Aorta (tissue), 5 donors: ENCODE measurements at regions not wholly inside any gene's neighbourhood (a gene's known extent, or its start where the extent isn't known, plus 50 kb on each side); places are given as distances from the start of the nearest gene placed in this dataset.
A peak's percentile ranks its signal among the peaks of the same experiment; 100 is the strongest.
"Not testable (repeated sequence)": the region's sequence is repeated elsewhere in the genome, so short reads cannot be mapped to it uniquely, and the experiment has no call there.

Source experiments
- ATAC-seq: fragments of 200-7000 bp; cut with Tn5 transposase; one replicate; pipeline ENCODE4 v1.9.1; 2022; ENCODE audit warnings: moderate library complexity; ENCODE audit not compliant: low FRiP score
- DNase-seq, 2 donors: peaks; one replicate each; pipeline ENCODE4 v3.0.0-alpha.2; 2020
- H3K27ac ChIP-seq, 2 donors: one replicate each; pipeline ENCODE4 v1.5.1; 2013; ENCODE audit warnings: low read length in 2 of 2, mild to moderate bottlenecking in 2 of 2, moderate library complexity in 2 of 2, control low read depth in 1 of 2, inconsistent platforms in 1 of 2, low read depth in 1 of 2
- H3K27me3 ChIP-seq, 2 donors: one replicate each; pipeline ENCODE4 v1.6.1; 2013; ENCODE audit warnings: control low read depth in 1 of 2, low read length in 1 of 2, mild to moderate bottlenecking in 1 of 2, moderate library complexity in 1 of 2; ENCODE audit not compliant: insufficient read depth in 2 of 2, control insufficient read depth in 1 of 2
- H3K36me3 ChIP-seq, 2 donors: one replicate each; pipeline ENCODE4 v1.6.1; 2013; ENCODE audit warnings: control low read depth in 1 of 2, low read length in 1 of 2, mild to moderate bottlenecking in 1 of 2; ENCODE audit not compliant: insufficient read depth in 2 of 2, control insufficient read depth in 1 of 2
- H3K4me1 ChIP-seq, 2 donors: one replicate each; pipeline ENCODE4 v1.6.1; 2013; ENCODE audit warnings: low read length in 2 of 2, control low read depth in 1 of 2, mild to moderate bottlenecking in 1 of 2, moderate library complexity in 1 of 2; ENCODE audit not compliant: insufficient read depth in 2 of 2, control insufficient read depth in 1 of 2
- H3K4me3 ChIP-seq, 2 donors: one replicate each; pipeline ENCODE4 v1.5.1; 2013; ENCODE audit warnings: low read length in 2 of 2, control low read depth in 1 of 2, mild to moderate bottlenecking in 1 of 2
- H3K9me3 ChIP-seq: one replicate; pipeline ENCODE4 v1.6.1; 2013; ENCODE audit warnings: mild to moderate bottlenecking, low read length; ENCODE audit not compliant: control insufficient read depth
- WGBS, 2 donors: extraction: QIAGEN DNeasy Blood & Tissue Kit; methylation state at CpG; one replicate each; pipeline ENCODE4 v1.1.7; 2013; 5-methylcytosine and 5-hydroxymethylcytosine counted together
- intact Hi-C, 2 donors: fragments of 100-400 bp; cut with DNase I; formaldehyde crosslinking; loops; one replicate each; pipeline versions ENCODE4 v1.14.2 to v1.15.0; 2022
- donor health status: healthy with polysubstance abuse.
- donor health status: Bipolar disorder and iron deficiency.
- donor health status: DM: no; HTN: no; CAD: no.
- donor health status: DM: no; HTN: no; CAD: no.
- donor health status: DM: yes; HTN: yes; CAD: no.

DNA sequence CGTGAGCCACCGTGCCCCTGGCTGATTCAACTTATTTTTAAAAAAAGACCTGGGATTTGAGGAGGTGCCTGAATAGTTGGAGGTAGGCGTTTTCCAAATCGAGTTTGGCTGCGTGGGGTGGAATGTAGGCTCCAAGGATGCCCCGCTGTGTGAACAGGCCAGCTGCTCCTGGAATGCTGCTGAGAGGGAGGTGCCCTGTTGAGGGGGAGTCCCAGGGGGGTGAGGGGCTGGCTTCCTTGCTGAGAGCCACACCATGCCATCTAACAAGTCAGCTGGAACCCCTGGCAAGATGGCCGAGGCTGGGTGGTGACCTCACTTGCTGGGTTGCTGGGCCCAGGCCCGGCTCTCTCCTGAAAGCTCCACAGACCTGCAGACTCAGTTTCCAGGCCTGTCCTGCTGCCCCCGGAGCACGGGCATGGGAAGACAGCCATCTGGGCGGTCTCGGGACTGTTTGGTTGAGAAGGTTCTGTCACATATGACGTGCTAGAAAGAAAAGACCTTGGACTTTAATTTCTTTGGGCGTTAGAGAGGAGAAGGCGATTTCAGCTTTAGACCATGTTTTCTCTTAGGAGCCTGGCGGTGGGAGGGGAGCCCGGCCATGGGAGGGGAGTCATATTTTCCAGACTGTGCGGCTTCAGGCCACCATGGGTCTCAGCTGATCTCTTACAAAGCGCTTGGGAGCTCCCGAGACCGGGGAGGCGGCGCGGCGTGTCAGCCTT, 4047.0 kb upstream of the TPTE start:
- ATAC-seq, H3K36me3 ChIP-seq, H3K27me3 ChIP-seq, H3K9me3 ChIP-seq, DNase-seq, H3K27ac ChIP-seq, H3K4me1 ChIP-seq, intact Hi-C loops, H3K4me3 ChIP-seq: not testable (repeated sequence)
- no CpG with 5 or more reads among the region's 25 CpGs for WGBS, 2 donors

DNA sequence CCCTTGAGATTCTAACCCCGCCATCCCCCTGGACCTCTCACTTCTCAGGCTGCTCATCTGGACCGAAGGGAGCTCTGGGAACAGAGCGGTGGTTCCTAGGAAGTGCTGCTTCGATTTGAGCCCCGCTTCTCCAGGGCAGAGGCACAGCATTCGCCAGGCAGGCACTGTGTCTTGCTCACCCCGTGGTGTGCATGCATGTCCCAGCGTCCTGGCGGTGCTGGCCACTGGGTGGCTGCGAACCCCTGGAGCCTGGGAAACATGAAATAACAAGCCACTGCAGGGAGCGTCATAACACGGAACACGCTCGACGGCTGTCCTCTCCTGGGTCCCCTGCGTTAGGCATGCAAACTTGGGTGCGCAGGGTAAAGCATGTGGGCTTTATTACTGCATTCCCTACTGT, 4040.3 kb upstream of the TPTE start:
- H3K9me3 ChIP-seq, H3K4me1 ChIP-seq, H3K27me3 ChIP-seq, DNase-seq, ATAC-seq, H3K27ac ChIP-seq, intact Hi-C loops, H3K4me3 ChIP-seq, H3K36me3 ChIP-seq: not testable (repeated sequence)
- WGBS, 2 donors: no CpG with 5 or more reads among the region's 17 CpGs

- H3K9me3 ChIP-seq, H3K36me3 ChIP-seq, intact Hi-C loops, DNase-seq, ATAC-seq, H3K4me1 ChIP-seq, H3K27me3 ChIP-seq, H3K4me3 ChIP-seq, H3K27ac ChIP-seq: not testable (repeated sequence)
- 80 to 91% methylated on average over 1 of the region's 3 CpGs for WGBS, 2 donors
These were observed 4038.8 kb upstream of the TPTE start for GRCh38 chr21:6482616-6483015.

GRCh38 chr21:6483645-6484044, 4037.7 kb upstream of the TPTE start:
- ATAC-seq, H3K36me3 ChIP-seq, H3K9me3 ChIP-seq, DNase-seq, H3K4me1 ChIP-seq, intact Hi-C loops, H3K27me3 ChIP-seq, H3K27ac ChIP-seq, H3K4me3 ChIP-seq: not testable (repeated sequence)
- no CpG with 5 or more reads among the region's 4 CpGs for WGBS, 2 donors

DNA sequence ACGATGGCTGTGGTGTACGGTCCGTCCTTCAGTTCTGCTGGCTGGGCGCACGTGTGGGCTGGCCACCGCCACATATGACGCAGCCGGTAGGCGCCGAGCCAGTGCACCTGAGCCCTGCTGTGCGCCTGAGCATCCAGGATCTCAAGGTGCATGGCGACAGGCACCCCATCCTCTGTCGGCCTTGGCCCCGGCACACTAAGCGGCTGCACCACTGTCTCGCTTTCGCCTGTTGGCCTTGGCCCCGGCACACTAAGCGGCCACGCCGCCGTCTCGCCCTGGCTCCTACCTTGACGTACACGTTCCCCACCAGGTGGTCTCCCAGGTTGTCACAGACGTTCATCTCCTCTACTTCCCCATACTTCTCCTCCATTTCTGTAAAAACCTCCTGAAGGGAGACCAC, 4034.6 kb upstream of the TPTE start:
- ATAC-seq, H3K36me3 ChIP-seq, H3K4me3 ChIP-seq, H3K27ac ChIP-seq, H3K4me1 ChIP-seq, H3K9me3 ChIP-seq, H3K27me3 ChIP-seq, intact Hi-C loops: not testable (repeated sequence)
- 92 to 94% methylated on average over 16 to 26 of the region's 26 CpGs for WGBS, 2 donors
- peak in 1 of 2 donors; percentile 48 for DNase-seq

- DNase-seq, H3K4me1 ChIP-seq, H3K4me3 ChIP-seq, intact Hi-C loops, H3K36me3 ChIP-seq, H3K27me3 ChIP-seq, ATAC-seq, H3K27ac ChIP-seq, H3K9me3 ChIP-seq: not testable (repeated sequence)
- no CpG with 5 or more reads among the region's 8 CpGs for WGBS, 2 donors
These were observed 4028.7 kb upstream of the TPTE start for GRCh38 chr21:6492691-6493090.

- ATAC-seq, H3K27ac ChIP-seq, H3K4me1 ChIP-seq, intact Hi-C loops, H3K9me3 ChIP-seq, H3K36me3 ChIP-seq, H3K27me3 ChIP-seq, H3K4me3 ChIP-seq, DNase-seq: not testable (repeated sequence)
- WGBS, 2 donors: no CpG with 5 or more reads among the region's 4 CpGs
These were observed 4027.4 kb upstream of the TPTE start for GRCh38 chr21:6493957-6494356.

- intact Hi-C loops, H3K27ac ChIP-seq, H3K4me3 ChIP-seq, H3K36me3 ChIP-seq, ATAC-seq, H3K9me3 ChIP-seq, DNase-seq, H3K4me1 ChIP-seq, H3K27me3 ChIP-seq: not testable (repeated sequence)
- 68% methylated on average over 2 of the region's 5 CpGs; no CpG with 5 or more reads in 1 of the 2 donors for WGBS, 2 donors
These were observed 4025.0 kb upstream of the TPTE start for GRCh38 chr21:6496356-6496755.

DNA sequence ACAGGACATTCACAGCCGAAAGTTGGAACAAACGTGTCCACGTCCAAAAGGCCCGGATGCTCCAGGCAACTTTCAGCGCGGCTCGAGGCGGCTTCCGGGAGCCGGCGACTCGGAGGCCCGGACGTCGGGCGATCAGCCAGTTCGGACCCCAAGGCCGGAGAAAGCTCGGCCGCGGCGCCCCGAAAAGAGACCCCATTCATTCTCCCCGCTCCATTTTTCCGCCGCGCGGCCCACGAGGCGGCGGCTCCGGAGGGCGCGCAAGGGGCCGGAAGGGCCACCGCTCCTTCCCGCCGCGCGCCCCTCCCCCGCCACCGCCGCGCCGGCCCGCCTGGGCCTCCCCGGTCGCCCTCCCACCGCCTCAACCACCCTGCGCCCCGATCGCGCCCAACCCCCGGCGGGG, 4022.7 kb upstream of the TPTE start:
- peak overlapping the region in 1 of 2 donors; percentile 44 for H3K27ac ChIP-seq
- H3K4me1 ChIP-seq, H3K27me3 ChIP-seq, H3K9me3 ChIP-seq, H3K36me3 ChIP-seq, intact Hi-C loops: not testable (repeated sequence)
- WGBS, 2 donors: 0 to 1% methylated on average over 19 to 35 of the region's 55 CpGs
- peak; percentile 33 for ATAC-seq
- H3K4me3 ChIP-seq: peak overlapping the region in 1 of 2 donors; percentile 67
- DNase-seq: peak in 1 of 2 donors; percentile 80
